CD4-positive, alpha-beta T cell treated with Interleukin-6 at 100 ng/mL for 8 hours (primary cell): ENCODE measurements at regions not wholly inside any gene's neighbourhood (a gene's known extent, or its start where the extent isn't known, plus 50 kb on each side); places are given as distances from the start of the nearest gene placed in this dataset.
"Not testable (repeated sequence)": the region's sequence is repeated elsewhere in the genome, so short reads cannot be mapped to it uniquely, and the experiment has no call there.

Experiments used
- DNase-seq: peaks from one replicate; pipeline ENCODE4 v3.0.0-alpha.2; 2020; ENCODE audit warnings: mixed read lengths, low spot score

- no peak for DNase-seq
Observed at GRCh38 chr2:215744514-215744913, 268.8 kb downstream of the MREG start.

- DNase-seq, result no peak
Observed at GRCh38 chr2:215743066-215743465, 270.3 kb downstream of the MREG start.

GRCh38 chr2:215742021-215742420 lies 271.3 kb downstream of the MREG start:
- DNase-seq, result no peak

GRCh38 chr2:215740071-215740470 lies 273.3 kb downstream of the MREG start:
- no peak for DNase-seq

GRCh38 chr2:215738351-215738750 lies 275.0 kb downstream of the MREG start:
- no peak for DNase-seq

- no peak for DNase-seq
Observed at GRCh38 chr2:215737477-215737876, 275.9 kb downstream of the MREG start.

- no peak for DNase-seq
Observed at GRCh38 chr2:215736653-215737290, 276.6 kb downstream of the MREG start.

- DNase-seq, result no peak
Observed at GRCh38 chr2:215731108-215731658, 282.2 kb downstream of the MREG start.

GRCh38 chr2:215729985-215730620 lies 283.2 kb downstream of the MREG start:
- DNase-seq, result no peak

- DNase-seq, result no peak
Observed at GRCh38 chr2:215728504-215729065, 284.8 kb downstream of the MREG start.

- DNase-seq, result no peak
Observed at GRCh38 chr2:215727507-215728503, 285.5 kb downstream of the MREG start.

- DNase-seq, result no peak
Observed at GRCh38 chr2:215726070-215726469, 287.3 kb downstream of the MREG start.

- DNase-seq, result no peak
Observed at GRCh38 chr2:215724146-215724545, 288.3 kb upstream of the FN1 start.

GRCh38 chr2:215723631-215724011 lies 287.8 kb upstream of the FN1 start:
- DNase-seq, result no peak

GRCh38 chr2:215722986-215723630 lies 287.2 kb upstream of the FN1 start:
- no peak for DNase-seq

- no peak for DNase-seq
Observed at GRCh38 chr2:215722125-215722524, 286.3 kb upstream of the FN1 start.

GRCh38 chr2:215721515-215721914 lies 285.6 kb upstream of the FN1 start:
- not testable (repeated sequence) for DNase-seq

- no peak for DNase-seq
Observed at GRCh38 chr2:215718890-215719289, 283.0 kb upstream of the FN1 start.

- DNase-seq, result no peak
Observed at GRCh38 chr2:215718436-215718835, 282.6 kb upstream of the FN1 start.

GRCh38 chr2:215717501-215718381 lies 281.9 kb upstream of the FN1 start:
- DNase-seq, result no peak

GRCh38 chr2:215716956-215717355 lies 281.1 kb upstream of the FN1 start:
- DNase-seq, result no peak
